Pancreas (tissue), 10 donors: ENCODE measurements at regions not wholly inside any gene's neighbourhood (a gene's known extent, or its start where the extent isn't known, plus 50 kb on each side); places are given as distances from the start of the nearest gene placed in this dataset.
"Not testable (repeated sequence)": the region's sequence is repeated elsewhere in the genome, so short reads cannot be mapped to it uniquely, and the experiment has no call there.

Experiments used
- ATAC-seq, 4 donors: fragments of 200-7000 bp; cut with Tn5 transposase; one replicate each; pipeline versions ENCODE4 v1.8.0 to v1.9.1; 2020; ENCODE audit warnings: mild to moderate bottlenecking in 4 of 4, moderate library complexity in 4 of 4
- DNase-seq, 6 donors: peaks; one replicate each; pipeline ENCODE4 v3.0.0-alpha.2; 2020
- FAIRE-seq: peaks from 2 replicates; lab custom pipeline; 2012; peaks lifted over from hg19 to GRCh38; lab: Jason Lieb, UNC
- H3K27ac ChIP-seq, 4 donors: fragments of 200-600 bp; sonication (generic); 1 replicate in 3 of 4; 2 replicates in 1 of 4; pipeline versions ENCODE4 v1.5.0 to v1.8.0; 2020
- H3K27me3 ChIP-seq, 4 donors: fragments of 200-600 bp; one replicate each; pipeline ENCODE4 v1.8.0; 2021
- H3K36me3 ChIP-seq, 3 donors: fragments of 200-600 bp; sonication (generic) in 1 of 3; one replicate each; pipeline versions ENCODE4 v1.5.0 to v1.8.0; 2020 to 2021
- H3K4me1 ChIP-seq, 3 donors: fragments of 200-600 bp; one replicate each; pipeline ENCODE4 v1.8.0; 2021
- H3K4me3 ChIP-seq, 4 donors: fragments of 200-600 bp; sonication (generic) in 2 of 4; one replicate each; pipeline versions ENCODE4 v1.5.0 to v1.8.0; 2020 to 2021
- H3K9me3 ChIP-seq, 4 donors: fragments of 200-600 bp; one replicate each; pipeline ENCODE4 v1.8.0; 2021
- CTCF ChIP-seq, 4 donors: fragments of 200-600 bp; sonication (generic) in 3 of 4; IDR thresholded peaks; one replicate each; pipeline versions ENCODE4 v1.5.0 to v1.8.0; 2021; ENCODE audit warnings: antibody characterized with exemption in 4 of 4
- WGBS, 2 donors: extraction: QIAGEN DNeasy Blood & Tissue Kit; methylation state at CpG; one replicate each; pipeline ENCODE4 v1.1.7; 2013; 5-methylcytosine and 5-hydroxymethylcytosine counted together
- intact Hi-C, 3 donors: fragments of 100-400 bp; cut with DNase I; formaldehyde crosslinking; loops; one replicate each; pipeline versions ENCODE4 v1.11.1 to v1.14.2; 2022
- donor health status: healthy with polysubstance abuse.
- donor health status: DM: no; HTN: no; CAD: no; lungs with moderate emphysema.
- donor health status: DM: no; HTN: no; CAD: no.
- donor health status: control.
- donor health status: control.
- donor health status: Bipolar disorder and iron deficiency.
- donor health status: DM: yes; HTN: yes; CAD: no.
- donor health status: DM: no; HTN: no; CAD: no.
- donor health status: DM: no; HTN: no; CAD: no.
- donor health status: DM: yes; HTN: yes; CAD: no.

- Histone ChIP-seq H3K36me3 (no peaks in the 10 kb centered on the region), H3K4me1 (no peaks in the 10 kb centered on the region), H3K4me3 (no peak overlapping the region), H3K27ac (no peak overlapping the region), H3K27me3 (no peaks in the 10 kb centered on the region), H3K9me3 (no peaks in the 10 kb centered on the region)
- intact Hi-C loops = no loop called here
- no peak for DNase-seq
- no peak for FAIRE-seq
- WGBS, 2 donors = 53 to 59% methylated on average over 1 of the region's 1 CpG
- peak; percentile 41 to 57 (median 53) for ATAC-seq
- no peak for TF ChIP-seq CTCF (IDR thresholded peaks at IDR 0.05)
These were observed 228.0 kb downstream of the AASDHPPT start for GRCh38 chr11:106305458-106305857.

- H3K27ac ChIP-seq = no peak overlapping the region
- intact Hi-C loops = no loop called here
- H3K4me3 ChIP-seq = no peak overlapping the region
- no peak for TF ChIP-seq CTCF (IDR thresholded peaks at IDR 0.05)
- ATAC-seq (peak in 2 of 4 donors; percentile 36 to 53), DNase-seq (no peak), FAIRE-seq (no peak)
- H3K27me3 ChIP-seq = no peaks in the 10 kb centered on the region
- H3K4me1 ChIP-seq = no peaks in the 10 kb centered on the region
- no peaks in the 10 kb centered on the region for H3K36me3 ChIP-seq
- H3K9me3 ChIP-seq = no peaks in the 10 kb centered on the region
These were observed 229.5 kb downstream of the AASDHPPT start for GRCh38 chr11:106306942-106307341.

- intact Hi-C loops = no loop called here
- TF ChIP-seq CTCF (IDR thresholded peaks at IDR 0.05) = no peak
- H3K4me3 ChIP-seq = no peak overlapping the region
- ATAC-seq (no peak), FAIRE-seq (no peak), DNase-seq (no peak)
- no peaks in the 10 kb centered on the region for H3K4me1 ChIP-seq
- H3K27me3 ChIP-seq = no peaks in the 10 kb centered on the region
- 87 to 88% methylated on average over 2 of the region's 2 CpGs for WGBS, 2 donors
- H3K27ac ChIP-seq = no peak overlapping the region
- H3K36me3 ChIP-seq = no peaks in the 10 kb centered on the region
- no peaks in the 10 kb centered on the region for H3K9me3 ChIP-seq
These were observed 231.7 kb downstream of the AASDHPPT start for GRCh38 chr11:106309070-106309684.

GRCh38 chr11:106311531-106312230 is 234.2 kb downstream of the AASDHPPT start:
- no peaks in the 10 kb centered on the region for H3K9me3 ChIP-seq
- no peak for DNase-seq
- no peak overlapping the region for H3K4me3 ChIP-seq
- H3K36me3 ChIP-seq = no peaks in the 10 kb centered on the region
- H3K27me3 ChIP-seq = no peaks in the 10 kb centered on the region
- TF ChIP-seq CTCF (IDR thresholded peaks at IDR 0.05) = no peak
- no peak overlapping the region for H3K27ac ChIP-seq
- no peak for FAIRE-seq
- 74 to 79% methylated on average over 3 of the region's 3 CpGs for WGBS, 2 donors
- peaks cover 0 to 7% (median 0%) of the 10 kb centered on the region in 3 donors for H3K4me1 ChIP-seq
- ATAC-seq = no peak
- intact Hi-C loops = no loop called here

GRCh38 chr11:106317208-106317773 is 239.8 kb downstream of the AASDHPPT start:
- H3K4me3 ChIP-seq, FAIRE-seq, intact Hi-C loops, H3K27me3 ChIP-seq, H3K36me3 ChIP-seq, H3K4me1 ChIP-seq, ATAC-seq, H3K9me3 ChIP-seq, H3K27ac ChIP-seq: not testable (repeated sequence)
- 94 to 99% methylated on average over 17 to 36 of the region's 36 CpGs for WGBS, 2 donors
- DNase-seq = peak in 2 of 6 donors; percentile 28 to 53
